Naive thymus-derived CD4-positive, alpha-beta T cell (primary cell): ENCODE measurements at regions not wholly inside any gene's neighbourhood (a gene's known extent, or its start where the extent isn't known, plus 50 kb on each side); places are given as distances from the start of the nearest gene placed in this dataset.

ENCODE experiments used
- ATAC-seq: fragments of 150-1000 bp; cut with Tn5 transposase; 2 replicates; pipeline ENCODE4 v1.10.0; 2021; ENCODE audit warnings: mild to moderate bottlenecking, moderate library complexity
- CTCF ChIA-PET: fragments of 350-600 bp; sonication (Branson Sonifier 250); formaldehyde crosslinking; loops from one replicate; lab custom pipeline; 2021; ENCODE audit warnings: antibody characterized with exemption; lab: Charles Lee
- POLR2A ChIA-PET: fragments of 350-600 bp; sonication (Branson Sonifier 250); formaldehyde crosslinking; loops from one replicate; lab custom pipeline; 2021; ENCODE audit warnings: antibody characterized with exemption, inconsistent platforms; lab: Charles Lee
- DNase-seq, 9 donors: peaks; one replicate each; pipeline versions ENCODE4 v3.0.0 to v3.0.0-alpha.2; 2020 to 2022; ENCODE audit warnings: mixed read lengths in 1 of 9
- H3K27ac ChIP-seq: one replicate; pipeline ENCODE4 v1.7.0; 2013; ENCODE audit warnings: mild to moderate bottlenecking, low read depth, low read length, moderate library complexity
- H3K27me3 ChIP-seq, 2 donors: one replicate each; pipeline ENCODE4 v1.7.0; 2013; ENCODE audit warnings: low read length in 2 of 2, mild to moderate bottlenecking in 2 of 2, moderate library complexity in 2 of 2; ENCODE audit not compliant: control insufficient read depth in 2 of 2, insufficient read depth in 2 of 2
- H3K36me3 ChIP-seq, 3 experiments: 1 replicate in 2 of 3; 2 replicates in 1 of 3; pipeline ENCODE4 v1.7.0; 2013; ENCODE audit warnings: low read length in 3 of 3, mild to moderate bottlenecking in 3 of 3, moderate library complexity in 1 of 3; ENCODE audit not compliant: insufficient read depth in 3 of 3, control insufficient read depth in 2 of 3
- H3K4me1 ChIP-seq, 2 donors: one replicate each; pipeline ENCODE4 v1.7.0; 2013; ENCODE audit warnings: low read length in 2 of 2, mild to moderate bottlenecking in 2 of 2, moderate library complexity in 1 of 2; ENCODE audit not compliant: control insufficient read depth in 2 of 2, insufficient read depth in 2 of 2
- H3K4me3 ChIP-seq: 2 replicates; pipeline ENCODE4 v1.7.0; 2013; ENCODE audit warnings: mild to moderate bottlenecking, low read length
- H3K9me3 ChIP-seq, 3 experiments: 1 replicate in 2 of 3; 2 replicates in 1 of 3; pipeline ENCODE4 v1.7.0; 2013; ENCODE audit warnings: low read length in 3 of 3; ENCODE audit not compliant: control insufficient read depth in 2 of 3
- H3K27ac Mint-ChIP-seq, 9 donors: one replicate each; pipeline ENCODE4 v1.8.0; 2020 to 2022; ENCODE audit warnings: mixed read lengths in 9 of 9, mild to moderate bottlenecking in 8 of 9, moderate library complexity in 5 of 9, inconsistent platforms in 2 of 9
- H3K27me3 Mint-ChIP-seq, 5 donors: one replicate each; pipeline ENCODE4 v1.8.0; 2021 to 2022; ENCODE audit warnings: mixed read lengths in 5 of 5, mild to moderate bottlenecking in 1 of 5
- H3K36me3 Mint-ChIP-seq, 5 donors: one replicate each; pipeline ENCODE4 v1.8.0; 2020 to 2022; ENCODE audit warnings: mixed read lengths in 5 of 5, mild to moderate bottlenecking in 3 of 5, inconsistent platforms in 1 of 5
- H3K4me1 Mint-ChIP-seq, 7 donors: one replicate each; pipeline ENCODE4 v1.8.0; 2020 to 2022; ENCODE audit warnings: mixed read lengths in 7 of 7, mild to moderate bottlenecking in 3 of 7, inconsistent platforms in 1 of 7
- H3K4me3 Mint-ChIP-seq, 10 donors: one replicate each; pipeline ENCODE4 v1.8.0; 2020 to 2022; ENCODE audit warnings: mild to moderate bottlenecking in 10 of 10, mixed read lengths in 10 of 10, moderate library complexity in 6 of 10, inconsistent platforms in 2 of 10
- H3K9me3 Mint-ChIP-seq, 11 donors: one replicate each; pipeline ENCODE4 v1.8.0; 2020 to 2022; ENCODE audit warnings: mixed read lengths in 11 of 11, mild to moderate bottlenecking in 4 of 11, inconsistent platforms in 1 of 11, moderate library complexity in 1 of 11
- intact Hi-C, 2 donors: fragments of 100-400 bp; cut with micrococcal nuclease; formaldehyde crosslinking; loops; one replicate each; pipeline ENCODE4 v1.15.1; 2023

DNA sequence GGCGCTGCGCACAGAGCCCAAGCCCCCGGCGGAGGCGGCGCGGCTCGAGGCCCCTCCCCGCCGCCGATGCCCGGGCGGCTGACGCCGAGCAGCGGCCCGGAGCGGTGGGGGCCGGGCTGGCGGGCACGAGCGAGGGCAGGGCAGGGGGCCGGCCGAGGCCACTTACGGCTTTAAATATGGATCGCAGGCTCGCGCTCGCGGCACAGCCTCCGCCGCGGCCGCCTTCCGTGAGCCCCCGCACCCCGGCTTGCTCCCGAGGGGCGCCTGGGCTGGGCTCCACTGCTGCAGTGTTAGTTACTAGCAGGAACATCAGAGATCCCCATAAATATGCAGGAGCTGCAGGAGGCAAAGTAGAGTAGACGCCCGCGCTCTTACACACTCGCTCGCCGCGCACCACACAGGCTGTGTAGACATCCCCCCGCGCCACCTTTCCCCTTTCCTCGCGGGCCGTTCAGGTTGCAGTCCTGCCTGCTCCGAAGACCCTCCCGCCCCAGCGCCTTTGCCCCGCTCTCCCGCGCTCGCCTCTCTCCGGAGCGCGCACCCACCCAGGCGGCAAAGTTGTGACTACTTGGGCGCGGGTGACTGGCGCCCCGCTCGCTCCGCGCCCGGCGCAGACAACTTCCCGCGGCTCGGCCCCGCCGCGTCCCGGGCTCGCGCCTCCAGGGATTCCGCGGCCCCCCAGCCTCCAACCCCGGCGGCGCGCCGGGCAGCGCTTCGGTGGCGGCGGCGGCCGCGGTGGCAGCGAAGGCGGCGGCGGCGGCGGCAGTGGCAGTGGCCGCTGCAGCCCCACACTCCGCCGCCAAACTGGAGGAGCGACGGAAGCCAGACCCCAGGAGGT is 152.0 kb upstream of the SLC4A4 start:
- peaks cover 0 to 3% (median 0%) of the 10 kb centered on the region in 5 donors for H3K36me3 Mint-ChIP-seq
- H3K9me3 Mint-ChIP-seq = peaks cover 0 to 1% (median 0%) of the 10 kb centered on the region in 11 donors
- peak; percentile 82 for ATAC-seq
- no peak overlapping the region for H3K27ac ChIP-seq
- intact Hi-C loops = loop anchor here (5.0 to 10.0 kb wide), 4 partner anchors 282 to 1838 kb away; partner anchors contain the start of genes GRSF1 (in 2 of the 2) and MOB1B (in 1 of the 2)
- H3K27me3 Mint-ChIP-seq = peaks cover 51 to 72% (median 57%) of the 10 kb centered on the region in 5 donors
- peaks cover 15 to 30% (median 25%) of the 10 kb centered on the region in 7 donors for H3K4me1 Mint-ChIP-seq
- H3K4me3 ChIP-seq = peak overlapping the region; percentile 43
- H3K36me3 ChIP-seq = no peaks in the 10 kb centered on the region
- H3K4me1 ChIP-seq = peaks cover 4 to 5% of the 10 kb centered on the region in 2 donors
- H3K4me3 Mint-ChIP-seq = peak overlapping the region; percentile 61 to 86 (median 80)
- ChIA-PET POLR2A (no interaction called here), CTCF (no interaction called here)
- peaks cover 0 to 14% of the 10 kb centered on the region in 2 donors for H3K27me3 ChIP-seq
- H3K27ac Mint-ChIP-seq = no peak overlapping the region
- no peaks in the 10 kb centered on the region for H3K9me3 ChIP-seq
- peak in 5 of 9 donors; percentile 8 to 37 (median 14) for DNase-seq

DNA sequence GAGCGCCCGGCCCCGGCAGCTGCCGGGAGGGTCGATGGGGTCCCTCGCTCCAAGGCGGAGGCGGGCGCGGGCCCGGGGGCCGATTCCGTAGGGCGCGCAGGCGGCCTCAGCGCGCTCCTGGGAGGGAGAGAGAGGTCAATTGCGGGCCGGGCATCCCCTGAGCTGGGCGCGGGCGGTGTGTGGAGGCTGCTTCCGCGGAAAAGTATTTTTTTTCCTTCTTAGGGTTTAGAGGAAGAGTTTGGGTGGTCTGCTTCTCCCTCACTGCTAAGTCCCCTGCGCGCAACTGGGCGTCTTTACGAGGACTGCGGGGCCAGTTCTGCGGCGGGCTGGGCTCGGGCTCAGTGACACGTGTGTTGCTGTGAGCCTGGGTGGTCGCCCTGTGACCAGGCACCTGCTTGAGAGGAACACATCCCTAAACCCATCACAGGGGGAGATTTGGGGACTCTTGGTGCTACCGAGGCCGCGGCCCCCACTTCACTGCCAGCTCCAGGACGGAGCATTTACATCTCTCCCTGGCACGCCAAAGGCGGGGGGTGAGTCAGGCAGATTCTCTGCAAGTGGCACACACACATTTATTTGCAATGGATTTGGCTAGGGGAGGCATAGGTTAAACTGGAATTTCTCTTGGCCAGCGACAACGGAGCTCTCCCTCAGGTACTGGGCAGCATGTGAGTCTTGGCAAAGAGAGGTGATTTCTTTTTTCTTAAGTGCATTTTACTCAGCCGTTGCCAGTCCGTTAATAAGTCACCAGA is 151.2 kb upstream of the SLC4A4 start:
- Histone ChIP-seq H3K4me1 (peaks cover 4 to 5% of the 10 kb centered on the region in 2 donors), H3K36me3 (no peaks in the 10 kb centered on the region), H3K27ac (no peak overlapping the region), H3K27me3 (peaks cover 0 to 14% of the 10 kb centered on the region in 2 donors), H3K4me3 (peak overlapping the region; percentile 37), H3K9me3 (no peaks in the 10 kb centered on the region)
- CTCF ChIA-PET = no interaction called here
- H3K9me3 Mint-ChIP-seq = peaks cover 0 to 1% (median 0%) of the 10 kb centered on the region in 11 donors
- DNase-seq (peak in 3 of 9 donors; percentile 8 to 26 (median 9)), ATAC-seq (peak; percentile 26)
- peak overlapping the region; percentile 61 to 85 (median 78) for H3K4me3 Mint-ChIP-seq
- H3K4me1 Mint-ChIP-seq = peaks cover 15 to 30% (median 25%) of the 10 kb centered on the region in 7 donors
- peaks cover 0 to 3% (median 0%) of the 10 kb centered on the region in 5 donors for H3K36me3 Mint-ChIP-seq
- H3K27me3 Mint-ChIP-seq = peaks cover 52 to 79% (median 63%) of the 10 kb centered on the region in 5 donors
- H3K27ac Mint-ChIP-seq = no peak overlapping the region
- intact Hi-C loops = loop anchor here (5.0 to 10.0 kb wide), 4 partner anchors 283 to 1837 kb away; partner anchors contain the start of genes GRSF1 (in 2 of the 2) and MOB1B (in 1 of the 2)
- POLR2A ChIA-PET = no interaction called here

DNA sequence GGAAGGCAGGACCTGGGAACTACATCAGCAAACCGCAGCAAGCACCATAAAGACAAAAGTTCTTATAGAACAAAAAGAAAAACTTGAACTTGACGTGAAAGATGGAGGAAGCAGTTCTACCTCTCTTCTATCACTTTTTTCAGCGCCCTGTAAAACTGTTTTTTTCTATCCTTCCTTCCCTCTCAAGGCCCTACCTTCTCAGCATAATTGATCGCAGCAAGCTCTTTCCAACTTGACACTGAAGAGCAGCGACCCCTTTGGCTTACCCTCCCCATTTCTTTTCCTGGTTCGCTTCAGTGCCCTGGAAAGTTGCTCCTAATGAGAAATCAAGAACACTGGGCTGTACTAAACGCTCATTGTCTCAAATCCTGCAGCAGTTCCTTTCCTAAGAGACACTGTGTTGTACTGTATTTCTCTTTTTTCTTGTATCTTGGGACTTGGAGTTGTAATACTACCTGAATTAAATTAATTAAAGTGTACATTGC is 150.6 kb upstream of the SLC4A4 start:
- Mint-ChIP-seq H3K4me1 (peaks cover 15 to 30% (median 25%) of the 10 kb centered on the region in 7 donors), H3K4me3 (peak overlapping the region; percentile 61 to 85 (median 78)), H3K9me3 (peaks cover 0 to 1% (median 0%) of the 10 kb centered on the region in 11 donors), H3K36me3 (peaks cover 0 to 3% (median 0%) of the 10 kb centered on the region in 5 donors), H3K27me3 (peaks cover 56 to 80% (median 67%) of the 10 kb centered on the region in 5 donors), H3K27ac (peak overlapping the region in 1 of 9 donors; percentile 25)
- H3K27ac ChIP-seq = no peak overlapping the region
- H3K4me1 ChIP-seq = peaks cover 4 to 5% of the 10 kb centered on the region in 2 donors
- intact Hi-C loops = loop anchor here (5.0 to 10.0 kb wide), 4 partner anchors 283 to 1837 kb away; partner anchors contain the start of genes GRSF1 (in 2 of the 2) and MOB1B (in 1 of the 2)
- ATAC-seq = no peak
- H3K9me3 ChIP-seq = no peaks in the 10 kb centered on the region
- H3K4me3 ChIP-seq = peak overlapping the region; percentile 37
- DNase-seq = no peak
- ChIA-PET CTCF (no interaction called here), POLR2A (no interaction called here)
- H3K27me3 ChIP-seq = peaks cover 0 to 14% of the 10 kb centered on the region in 2 donors
- no peaks in the 10 kb centered on the region for H3K36me3 ChIP-seq

DNA sequence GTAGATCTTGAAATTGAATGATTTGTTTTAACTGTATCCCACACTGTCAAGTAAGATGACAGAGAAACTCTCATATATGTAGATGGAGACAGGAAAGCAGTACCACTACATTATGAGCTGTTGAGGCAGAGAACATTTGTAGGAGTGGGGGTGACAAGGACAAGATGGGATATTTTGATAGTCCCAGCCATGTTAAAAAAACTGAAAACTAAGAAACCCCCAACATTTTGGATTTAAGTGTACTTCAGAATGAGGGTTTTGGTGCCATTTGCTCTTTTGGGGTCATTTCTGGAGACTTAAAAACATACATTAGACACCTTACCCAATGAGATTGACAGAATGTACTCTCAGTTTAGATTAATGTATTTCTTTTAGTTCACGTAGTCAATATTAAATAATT is 149.9 kb upstream of the SLC4A4 start:
- Histone ChIP-seq H3K4me1 (peaks cover 4 to 5% of the 10 kb centered on the region in 2 donors), H3K27ac (no peak overlapping the region), H3K9me3 (no peaks in the 10 kb centered on the region), H3K27me3 (peaks cover 0 to 14% of the 10 kb centered on the region in 2 donors), H3K36me3 (no peaks in the 10 kb centered on the region), H3K4me3 (no peak overlapping the region)
- no peak for ATAC-seq
- peak overlapping the region in 5 of 10 donors; percentile 61 to 82 (median 78) for H3K4me3 Mint-ChIP-seq
- no peak for DNase-seq
- H3K4me1 Mint-ChIP-seq = peaks cover 15 to 30% (median 24%) of the 10 kb centered on the region in 7 donors
- H3K27me3 Mint-ChIP-seq = peaks cover 56 to 83% (median 68%) of the 10 kb centered on the region in 5 donors
- peaks cover 0 to 1% (median 0%) of the 10 kb centered on the region in 11 donors for H3K9me3 Mint-ChIP-seq
- peaks cover 0 to 3% (median 0%) of the 10 kb centered on the region in 5 donors for H3K36me3 Mint-ChIP-seq
- no peak overlapping the region for H3K27ac Mint-ChIP-seq
- ChIA-PET CTCF (no interaction called here), POLR2A (no interaction called here)
- intact Hi-C loops = loop anchor here (5.0 to 10.0 kb wide), 4 partner anchors 284 to 1836 kb away; partner anchors contain the start of genes GRSF1 (in 2 of the 2) and MOB1B (in 1 of the 2)

DNA sequence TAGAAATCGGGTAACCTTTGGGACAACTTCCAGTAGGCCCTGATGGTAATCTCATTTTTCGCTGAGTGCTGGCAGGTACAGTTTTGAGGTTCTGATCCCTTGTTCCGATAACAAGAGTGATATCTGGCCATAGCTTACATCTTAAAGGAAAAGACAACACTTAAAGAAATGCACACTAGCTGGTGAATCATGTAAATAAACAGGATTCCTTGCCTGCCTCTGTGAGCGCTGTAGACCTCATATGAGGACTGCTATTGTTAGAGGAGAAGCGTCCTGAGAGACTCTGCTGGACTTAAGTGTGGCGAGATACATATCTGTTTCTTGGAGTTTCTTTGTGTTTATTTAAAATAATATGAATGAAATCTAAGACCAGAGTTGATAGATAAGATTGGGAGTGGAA is 149.3 kb upstream of the SLC4A4 start:
- peaks cover 15 to 27% (median 20%) of the 10 kb centered on the region in 7 donors for H3K4me1 Mint-ChIP-seq
- DNase-seq (no peak), ATAC-seq (no peak)
- CTCF ChIA-PET = no interaction called here
- Histone ChIP-seq H3K27me3 (peaks cover 0 to 14% of the 10 kb centered on the region in 2 donors), H3K4me1 (peaks cover 4 to 5% of the 10 kb centered on the region in 2 donors), H3K27ac (no peak overlapping the region), H3K9me3 (no peaks in the 10 kb centered on the region), H3K36me3 (no peaks in the 10 kb centered on the region), H3K4me3 (no peak overlapping the region)
- intact Hi-C loops = loop anchor here (5.0 to 10.0 kb wide), 4 partner anchors 285 to 1835 kb away; partner anchors contain the start of genes GRSF1 (in 2 of the 2) and MOB1B (in 1 of the 2)
- H3K4me3 Mint-ChIP-seq = no peak overlapping the region
- peaks cover 51 to 79% (median 65%) of the 10 kb centered on the region in 5 donors for H3K27me3 Mint-ChIP-seq
- H3K36me3 Mint-ChIP-seq = peaks cover 0 to 3% (median 0%) of the 10 kb centered on the region in 5 donors
- POLR2A ChIA-PET = no interaction called here
- H3K9me3 Mint-ChIP-seq = peaks cover 0 to 1% (median 0%) of the 10 kb centered on the region in 11 donors
- H3K27ac Mint-ChIP-seq = no peak overlapping the region

DNA sequence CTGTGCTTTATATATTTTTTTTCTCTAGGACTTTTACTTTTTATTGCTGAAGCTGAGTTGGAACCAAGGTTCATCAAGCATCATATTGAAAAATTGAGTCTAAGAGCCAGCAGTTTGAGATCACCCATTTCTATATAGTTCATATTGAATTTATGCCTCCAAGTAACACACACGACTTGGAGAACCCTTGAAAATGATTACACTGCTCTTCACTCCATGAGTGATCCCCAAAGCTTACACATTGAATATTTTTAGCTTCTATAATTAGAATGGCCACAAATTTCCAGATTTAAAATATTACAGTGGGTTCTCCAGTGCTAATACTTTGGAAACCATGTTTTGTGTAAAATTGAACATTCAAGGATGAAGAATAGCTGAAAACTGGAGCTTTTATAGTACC is 144.4 kb upstream of the SLC4A4 start:
- H3K27me3 Mint-ChIP-seq = peaks cover 28 to 55% (median 38%) of the 10 kb centered on the region in 5 donors
- H3K36me3 ChIP-seq = no peaks in the 10 kb centered on the region
- CTCF ChIA-PET = no interaction called here

More for the DNA sequence above, 144.4 kb upstream of the SLC4A4 start:
- ATAC-seq = no peak
- Histone ChIP-seq H3K4me3 (no peak overlapping the region), H3K9me3 (no peaks in the 10 kb centered on the region), H3K4me1 (peaks cover 3 to 4% of the 10 kb centered on the region in 2 donors), H3K27me3 (no peaks in the 10 kb centered on the region), H3K27ac (no peak overlapping the region)
- no peak overlapping the region for H3K27ac Mint-ChIP-seq
- POLR2A ChIA-PET = no interaction called here
- intact Hi-C loops = no loop called here
- H3K4me1 Mint-ChIP-seq = peaks cover 4 to 12% (median 11%) of the 10 kb centered on the region in 7 donors
- peaks cover 0 to 6% (median 0%) of the 10 kb centered on the region in 5 donors for H3K36me3 Mint-ChIP-seq
- H3K9me3 Mint-ChIP-seq = no peaks in the 10 kb centered on the region
- DNase-seq = no peak
- no peak overlapping the region for H3K4me3 Mint-ChIP-seq
